GM20000 (cell line): ENCODE measurements at regions not wholly inside any gene's neighbourhood (a gene's known extent, or its start where the extent isn't known, plus 50 kb on each side); places are given as distances from the start of the nearest gene placed in this dataset.

Source experiments
- DNase-seq: peaks from one replicate; pipeline ENCODE4 v3.0.0; 2012; ENCODE audit warnings: low spot score
- TF ChIP-seq, protein P1 (sequence below): IDR thresholded peaks from 2 replicates; pipeline ENCODE4 v1.5.1; 2012; ENCODE audit warnings: mild to moderate bottlenecking, control low read depth; ENCODE audit errors: extremely low read depth, missing control alignments

DNA sequence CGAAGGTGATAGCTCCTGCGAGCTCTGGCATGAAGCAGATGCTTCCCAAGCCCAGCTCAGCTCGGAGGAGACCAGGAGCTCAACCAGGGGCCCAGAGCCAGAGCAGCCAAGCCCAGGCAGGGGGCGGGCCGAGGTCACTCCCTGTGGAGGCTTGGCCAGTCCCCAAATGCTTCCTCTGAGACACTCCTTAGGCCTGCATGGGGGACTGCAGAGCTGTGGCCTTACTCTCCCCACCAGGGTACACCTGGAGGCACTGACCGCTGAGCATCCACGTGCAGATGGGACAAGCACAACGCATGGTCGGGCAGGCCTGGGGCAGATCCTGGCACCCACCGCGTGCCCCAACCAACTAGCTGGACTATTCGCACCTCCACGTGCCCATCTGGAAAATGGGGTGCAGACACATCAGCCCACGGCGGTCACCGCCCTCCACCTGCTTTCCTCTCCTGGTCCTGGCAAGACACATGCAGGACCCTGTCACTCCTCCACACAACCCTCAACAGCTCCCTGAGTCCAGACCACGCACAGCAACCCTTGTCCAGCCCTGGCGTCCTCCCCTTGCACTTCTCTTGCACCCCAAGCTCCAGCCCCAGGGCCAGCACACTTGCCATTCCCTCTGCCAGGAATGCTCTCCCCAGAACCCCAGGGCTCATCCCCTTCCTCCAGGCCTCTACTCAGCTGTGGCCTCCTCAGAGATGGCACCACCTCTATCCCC, 164.7 kb upstream of the IQSEC1 start:
- TF ChIP-seq, protein P1, sequence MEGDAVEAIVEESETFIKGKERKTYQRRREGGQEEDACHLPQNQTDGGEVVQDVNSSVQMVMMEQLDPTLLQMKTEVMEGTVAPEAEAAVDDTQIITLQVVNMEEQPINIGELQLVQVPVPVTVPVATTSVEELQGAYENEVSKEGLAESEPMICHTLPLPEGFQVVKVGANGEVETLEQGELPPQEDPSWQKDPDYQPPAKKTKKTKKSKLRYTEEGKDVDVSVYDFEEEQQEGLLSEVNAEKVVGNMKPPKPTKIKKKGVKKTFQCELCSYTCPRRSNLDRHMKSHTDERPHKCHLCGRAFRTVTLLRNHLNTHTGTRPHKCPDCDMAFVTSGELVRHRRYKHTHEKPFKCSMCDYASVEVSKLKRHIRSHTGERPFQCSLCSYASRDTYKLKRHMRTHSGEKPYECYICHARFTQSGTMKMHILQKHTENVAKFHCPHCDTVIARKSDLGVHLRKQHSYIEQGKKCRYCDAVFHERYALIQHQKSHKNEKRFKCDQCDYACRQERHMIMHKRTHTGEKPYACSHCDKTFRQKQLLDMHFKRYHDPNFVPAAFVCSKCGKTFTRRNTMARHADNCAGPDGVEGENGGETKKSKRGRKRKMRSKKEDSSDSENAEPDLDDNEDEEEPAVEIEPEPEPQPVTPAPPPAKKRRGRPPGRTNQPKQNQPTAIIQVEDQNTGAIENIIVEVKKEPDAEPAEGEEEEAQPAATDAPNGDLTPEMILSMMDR = no peak
- DNase-seq = no peak

- no peak for DNase-seq
- TF ChIP-seq, protein P1 = no peak
Measured at GRCh38 chr3:13236557-13237173, 163.4 kb upstream of the IQSEC1 start.

DNA sequence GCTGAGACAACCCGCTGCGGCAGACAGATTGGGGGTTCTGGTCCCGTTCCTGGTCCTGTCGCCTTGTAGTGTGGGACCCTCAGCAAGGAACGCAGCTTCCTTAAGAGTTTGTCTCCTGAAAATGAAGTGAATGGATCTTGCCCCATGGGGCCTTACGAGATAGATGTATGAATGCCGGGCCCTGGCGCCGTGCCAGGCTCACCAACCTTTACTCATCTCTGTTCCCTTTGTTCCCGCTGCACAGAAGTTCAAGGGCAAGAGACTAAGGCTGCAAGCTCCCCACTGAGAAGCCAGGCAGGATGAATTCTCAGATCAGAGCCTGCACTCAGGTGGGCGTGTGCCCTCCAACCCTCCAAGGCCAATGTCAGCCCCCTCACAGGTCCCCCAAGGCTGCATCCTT, 162.7 kb upstream of the IQSEC1 start:
- DNase-seq = no peak
- TF ChIP-seq, protein P1 = no peak

- no peak for DNase-seq
- TF ChIP-seq, protein P1 = no peak
Measured at GRCh38 chr3:13235079-13235478, 161.8 kb upstream of the IQSEC1 start.

GRCh38 chr3:13234666-13235065, 161.4 kb upstream of the IQSEC1 start:
- no peak for DNase-seq
- TF ChIP-seq, protein P1 = no peak

DNA sequence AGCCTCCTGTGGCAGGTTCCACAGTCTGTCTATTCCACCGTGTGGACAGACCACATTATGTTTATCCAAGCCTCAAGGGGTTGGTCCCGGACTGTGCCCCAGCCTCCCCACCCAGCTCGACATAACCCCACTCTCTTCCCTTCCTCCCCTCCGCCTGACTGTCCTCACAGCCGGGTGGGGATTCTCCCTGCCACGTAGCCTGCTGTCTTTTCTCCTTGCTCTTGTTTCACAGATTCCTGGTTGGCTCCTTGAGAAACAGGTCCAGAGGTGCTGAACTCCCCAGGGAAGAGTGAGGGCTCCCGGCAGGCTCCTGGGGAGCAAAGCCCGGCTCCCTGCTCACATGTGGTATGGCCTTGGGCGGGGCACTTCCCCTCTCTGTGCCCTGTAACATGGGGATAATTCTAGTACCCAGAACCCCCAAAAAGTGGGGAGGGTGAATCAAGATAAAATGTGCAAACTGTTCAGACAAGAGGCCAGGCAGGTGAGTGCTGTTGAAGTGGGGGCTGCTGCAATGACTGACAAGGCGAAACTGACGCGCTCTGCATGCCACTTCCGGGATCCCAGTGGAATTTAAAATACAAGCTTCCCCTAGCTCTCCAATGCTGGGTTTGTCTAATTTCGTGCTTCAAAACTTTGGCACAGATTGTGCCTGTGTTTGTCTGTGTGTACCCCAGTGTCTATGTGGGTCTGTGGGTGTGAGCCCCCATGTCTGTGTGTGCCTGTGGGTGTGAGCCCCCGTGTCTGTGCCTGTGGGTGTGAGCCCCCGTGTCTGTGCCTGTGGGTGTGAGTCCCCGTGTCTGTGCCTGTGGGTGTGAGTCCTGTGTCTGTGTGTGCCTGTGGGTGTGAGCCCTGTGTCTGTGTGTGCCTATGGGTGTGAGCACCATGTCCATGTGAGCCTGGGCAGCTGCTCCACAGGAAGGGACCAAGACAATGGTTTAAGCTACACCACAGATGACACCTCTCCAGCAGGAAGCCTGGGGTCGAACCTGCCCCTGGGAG, 160.6 kb upstream of the IQSEC1 start:
- TF ChIP-seq, protein P1 = no peak
- DNase-seq = no peak
